Activated CD4-positive, alpha-beta T cell treated with anti-CD3 and anti-CD28 coated beads, Interleukin-2, Interleukin-4, amounts not matched to agents 100 ng/mL and 50 ng/mL, durations not matched to agents 16 hours and 8 hours (primary cell): ENCODE measurements at regions not wholly inside any gene's neighbourhood (a gene's known extent, or its start where the extent isn't known, plus 50 kb on each side); places are given as distances from the start of the nearest gene placed in this dataset.

ENCODE experiments used
- DNase-seq: peaks from one replicate; pipeline ENCODE4 v3.0.0-alpha.2; 2020; ENCODE audit warnings: low spot score

- no peak for DNase-seq
These were observed 352.0 kb downstream of the BTG1 start for GRCh38 chr12:91793676-91794075.

- no peak for DNase-seq
These were observed 353.0 kb downstream of the BTG1 start for GRCh38 chr12:91792597-91792996.

- DNase-seq: no peak
These were observed 359.0 kb downstream of the BTG1 start for GRCh38 chr12:91786499-91787272.

- peak; percentile 54 for DNase-seq
These were observed 359.8 kb downstream of the BTG1 start for GRCh38 chr12:91785655-91786498.

GRCh38 chr12:91781114-91781513 lies 364.5 kb downstream of the BTG1 start:
- DNase-seq: no peak

GRCh38 chr12:91778938-91779400 lies 366.7 kb downstream of the BTG1 start:
- DNase-seq: peak; percentile 80

- peak; percentile 27 for DNase-seq
These were observed 367.4 kb downstream of the BTG1 start for GRCh38 chr12:91778091-91778832.

GRCh38 chr12:91777268-91777992 lies 368.2 kb downstream of the BTG1 start:
- DNase-seq: peak; percentile 17

GRCh38 chr12:91774434-91774921 lies 371.2 kb downstream of the BTG1 start:
- no peak for DNase-seq

- DNase-seq: no peak
These were observed 371.8 kb downstream of the BTG1 start for GRCh38 chr12:91773749-91774429.

GRCh38 chr12:91772411-91772810 lies 373.2 kb downstream of the BTG1 start:
- no peak for DNase-seq

GRCh38 chr12:91769736-91770135 lies 375.9 kb downstream of the BTG1 start:
- DNase-seq: no peak

- DNase-seq: no peak
These were observed 378.4 kb downstream of the BTG1 start for GRCh38 chr12:91767237-91767636.

GRCh38 chr12:91766454-91766853 lies 379.2 kb downstream of the BTG1 start:
- DNase-seq: no peak

GRCh38 chr12:91763654-91764370 lies 381.8 kb downstream of the BTG1 start:
- DNase-seq: no peak

GRCh38 chr12:91753649-91754048 lies 392.0 kb downstream of the BTG1 start:
- no peak for DNase-seq

- DNase-seq: no peak
These were observed 398.7 kb downstream of the BTG1 start for GRCh38 chr12:91746976-91747375.

- DNase-seq: no peak
These were observed 401.0 kb downstream of the BTG1 start for GRCh38 chr12:91744597-91744996.

GRCh38 chr12:91743704-91744321 lies 401.8 kb downstream of the BTG1 start:
- DNase-seq: no peak

GRCh38 chr12:91743280-91743679 lies 402.4 kb downstream of the BTG1 start:
- DNase-seq: no peak
